Kidney (tissue), 13 donors: ENCODE measurements at regions not wholly inside any gene's neighbourhood (a gene's known extent, or its start where the extent isn't known, plus 50 kb on each side); places are given as distances from the start of the nearest gene placed in this dataset.
"Not testable (repeated sequence)": the region's sequence is repeated elsewhere in the genome, so short reads cannot be mapped to it uniquely, and the experiment has no call there.

Experiments used
- DNase-seq, 5 donors: peaks; one replicate each; pipeline ENCODE4 v3.0.0-alpha.2; 2013 to 2020
- FAIRE-seq: peaks from 2 replicates; lab custom pipeline; 2012; peaks lifted over from hg19 to GRCh38; lab: Jason Lieb, UNC
- H3K27ac ChIP-seq, 2 donors: one replicate each; pipeline ENCODE4 v1.7.0; 2013; ENCODE audit warnings: low read depth in 2 of 2, low read length in 2 of 2, inconsistent platforms in 1 of 2
- H3K27me3 ChIP-seq: one replicate; pipeline ENCODE4 v1.7.1; 2013; ENCODE audit warnings: low read length, inconsistent platforms; ENCODE audit not compliant: control insufficient read depth, insufficient read depth
- H3K36me3 ChIP-seq, 3 donors: one replicate each; pipeline versions ENCODE4 v1.7.0 to v1.7.1; 2013; ENCODE audit warnings: low read length in 3 of 3, control low read depth in 1 of 3, inconsistent platforms in 1 of 3; ENCODE audit not compliant: insufficient read depth in 3 of 3, control insufficient read depth in 2 of 3
- H3K4me1 ChIP-seq, 3 donors: one replicate each; pipeline versions ENCODE4 v1.7.0 to v1.7.1; 2013; ENCODE audit warnings: low read length in 3 of 3, inconsistent platforms in 1 of 3, low read depth in 1 of 3; ENCODE audit not compliant: control insufficient read depth in 2 of 3, insufficient read depth in 2 of 3
- H3K4me3 ChIP-seq, 3 donors: one replicate each; pipeline versions ENCODE4 v1.7.0 to v1.8.1; 2013; ENCODE audit warnings: low read length in 3 of 3, control low read depth in 1 of 3, inconsistent platforms in 1 of 3
- H3K9ac ChIP-seq, 3 donors: one replicate each; pipeline versions ENCODE4 v1.7.0 to v1.7.1; 2013; ENCODE audit warnings: low read length in 3 of 3, control low read depth in 1 of 3, inconsistent platforms in 1 of 3
- H3K9me3 ChIP-seq, 3 donors: one replicate each; pipeline versions ENCODE4 v1.7.0 to v1.7.1; 2013; ENCODE audit warnings: low read length in 3 of 3, control low read depth in 1 of 3, inconsistent platforms in 1 of 3; ENCODE audit not compliant: control insufficient read depth in 2 of 3, insufficient read depth in 1 of 3
- intact Hi-C: fragments of 100-400 bp; cut with DNase I; formaldehyde crosslinking; loops from one replicate; pipeline ENCODE4 v1.11.1; 2022
- TF ChIP-seq, protein P1 (sequence below): IDR thresholded peaks from 3 replicates; pipeline ENCODE4 v1.5.1; 2012; ENCODE audit warnings: mild to moderate bottlenecking, moderate library complexity, borderline replicate concordance; ENCODE audit not compliant: insufficient read depth; ENCODE audit errors: extremely low read depth
- donor health status: control.
- donor health status: control.
- donor health status: control.
- donor health status: control.
- donor health status: control.
- donor health status: DM: yes; HTN: yes; CAD: no.
- donor health status: Normal renal cell carcinoma (clear cell type).

DNA sequence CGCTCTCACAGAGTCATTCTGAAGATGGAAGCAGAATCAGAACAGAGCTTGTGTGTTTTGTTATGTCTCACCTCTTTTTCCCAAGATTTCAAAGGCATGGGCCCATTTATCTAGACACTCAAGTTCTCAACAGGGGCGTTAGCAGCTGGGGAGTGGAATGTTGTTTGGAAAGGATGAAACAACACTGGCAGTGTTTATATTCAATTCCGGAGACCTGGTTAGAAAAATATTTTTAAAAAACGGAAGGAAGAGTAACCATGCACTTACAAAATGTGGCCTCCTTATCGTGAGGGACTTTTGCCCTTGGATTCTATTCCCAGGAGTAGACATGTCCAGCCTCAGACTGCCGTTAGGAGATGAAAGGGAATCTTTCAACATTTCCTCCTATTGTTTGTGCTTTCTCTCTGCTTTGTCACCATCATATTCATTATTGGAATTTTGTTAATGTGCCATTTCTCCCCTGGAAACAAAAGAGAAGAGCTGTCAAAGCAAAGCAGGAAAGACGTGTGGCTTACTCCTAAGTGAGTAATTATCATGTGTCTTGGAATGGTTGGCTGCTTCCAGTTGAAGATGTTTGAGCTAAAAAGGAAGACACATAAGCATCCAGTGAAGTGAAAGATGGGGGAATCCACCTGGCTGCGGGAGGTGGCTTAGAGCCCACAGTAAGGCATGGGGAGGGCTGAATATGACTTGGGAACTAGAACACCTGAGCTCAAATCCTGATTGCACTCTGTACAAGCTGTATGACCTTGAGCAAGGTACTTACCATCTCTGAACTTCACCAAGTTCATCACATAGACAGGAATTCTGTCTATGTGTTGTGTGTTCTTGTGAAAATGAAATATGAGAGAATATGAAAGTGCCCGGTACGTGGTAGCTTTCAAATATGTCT lies 71.7 kb upstream of the JUN start:
- DNase-seq (peak in 1 of 5 donors; percentile 50), FAIRE-seq (no peak)
- H3K27ac ChIP-seq = no peak overlapping the region
- H3K4me3 ChIP-seq = no peak overlapping the region
- H3K9me3 ChIP-seq = no peaks in the 10 kb centered on the region
- no peak overlapping the region for H3K9ac ChIP-seq
- peaks cover 0 to 5% (median 3%) of the 10 kb centered on the region in 3 donors for H3K4me1 ChIP-seq
- H3K36me3 ChIP-seq = no peaks in the 10 kb centered on the region
- H3K27me3 ChIP-seq = no peaks in the 10 kb centered on the region
- intact Hi-C loops = no loop called here
- TF ChIP-seq, protein P1, sequence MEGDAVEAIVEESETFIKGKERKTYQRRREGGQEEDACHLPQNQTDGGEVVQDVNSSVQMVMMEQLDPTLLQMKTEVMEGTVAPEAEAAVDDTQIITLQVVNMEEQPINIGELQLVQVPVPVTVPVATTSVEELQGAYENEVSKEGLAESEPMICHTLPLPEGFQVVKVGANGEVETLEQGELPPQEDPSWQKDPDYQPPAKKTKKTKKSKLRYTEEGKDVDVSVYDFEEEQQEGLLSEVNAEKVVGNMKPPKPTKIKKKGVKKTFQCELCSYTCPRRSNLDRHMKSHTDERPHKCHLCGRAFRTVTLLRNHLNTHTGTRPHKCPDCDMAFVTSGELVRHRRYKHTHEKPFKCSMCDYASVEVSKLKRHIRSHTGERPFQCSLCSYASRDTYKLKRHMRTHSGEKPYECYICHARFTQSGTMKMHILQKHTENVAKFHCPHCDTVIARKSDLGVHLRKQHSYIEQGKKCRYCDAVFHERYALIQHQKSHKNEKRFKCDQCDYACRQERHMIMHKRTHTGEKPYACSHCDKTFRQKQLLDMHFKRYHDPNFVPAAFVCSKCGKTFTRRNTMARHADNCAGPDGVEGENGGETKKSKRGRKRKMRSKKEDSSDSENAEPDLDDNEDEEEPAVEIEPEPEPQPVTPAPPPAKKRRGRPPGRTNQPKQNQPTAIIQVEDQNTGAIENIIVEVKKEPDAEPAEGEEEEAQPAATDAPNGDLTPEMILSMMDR = no peak

DNA sequence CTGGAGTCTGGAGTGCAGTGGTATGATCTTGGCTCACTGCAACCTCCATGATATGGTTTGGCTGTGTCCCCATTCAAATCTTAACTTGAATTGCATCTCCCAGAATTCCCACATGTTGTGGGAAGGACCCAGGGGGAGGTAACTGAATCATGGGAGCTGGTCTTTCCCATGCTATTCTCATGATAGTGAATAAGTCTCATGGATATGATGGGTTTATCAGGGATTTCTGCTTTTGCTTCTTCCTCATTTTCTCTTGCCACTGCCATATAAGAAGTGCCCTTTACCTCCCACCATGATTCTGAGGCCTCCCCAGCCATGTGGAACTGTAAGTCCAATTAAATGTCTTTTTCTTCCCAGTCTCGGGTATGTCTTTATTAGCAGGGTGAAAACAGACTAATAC lies 72.4 kb upstream of the JUN start:
- FAIRE-seq, DNase-seq, H3K9me3 ChIP-seq, H3K4me3 ChIP-seq, intact Hi-C loops, H3K9ac ChIP-seq, H3K27ac ChIP-seq, H3K27me3 ChIP-seq, H3K4me1 ChIP-seq, H3K36me3 ChIP-seq: not testable (repeated sequence)

DNA sequence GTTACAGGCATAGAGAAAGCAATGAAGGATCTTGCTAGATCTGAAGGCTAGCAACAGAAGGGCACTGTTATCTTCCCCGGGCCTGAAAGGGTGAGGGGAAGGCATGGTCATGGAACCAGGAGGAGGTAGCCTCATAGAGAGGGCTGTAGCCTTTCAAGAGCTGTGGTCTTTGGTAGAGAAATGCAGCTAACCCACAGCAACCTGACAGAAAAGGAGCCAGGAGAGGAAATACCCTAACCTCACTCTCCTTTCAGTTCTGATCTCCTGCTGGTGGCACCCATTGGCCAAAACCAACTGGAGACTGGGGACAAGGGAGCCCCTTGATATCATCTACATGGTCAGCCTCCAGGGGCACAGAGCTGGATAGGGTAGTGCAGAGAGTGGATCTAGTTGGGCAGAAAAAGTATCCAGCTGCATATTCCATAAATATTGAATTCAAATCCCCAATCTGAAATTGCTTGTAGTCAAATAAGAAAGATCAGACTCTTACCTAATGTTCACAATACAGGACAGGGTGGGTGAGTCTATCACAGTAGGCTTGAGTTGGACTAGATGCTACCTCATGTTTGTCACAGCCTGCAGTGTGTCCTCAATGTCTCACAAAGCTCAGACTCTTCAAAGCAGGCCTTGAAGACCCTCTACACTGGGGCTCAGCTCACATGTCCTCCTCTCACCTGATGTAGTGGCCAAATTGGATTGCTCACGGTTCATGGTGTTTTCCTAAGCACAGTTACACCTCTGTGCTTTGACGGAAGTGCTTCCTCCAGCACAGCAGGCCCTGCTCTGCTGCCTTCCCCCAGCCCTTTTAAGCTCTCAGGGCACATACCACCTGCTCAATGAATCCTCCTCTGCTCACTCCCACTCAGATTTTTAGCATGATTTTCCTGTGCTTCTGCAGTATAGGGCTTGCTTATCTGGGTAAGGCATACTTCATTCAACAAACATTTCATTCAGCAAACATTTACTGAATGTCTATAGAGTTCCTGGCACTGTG lies 74.1 kb upstream of the JUN start:
- Histone ChIP-seq H3K36me3 (no peaks in the 10 kb centered on the region), H3K27me3 (no peaks in the 10 kb centered on the region), H3K4me1 (peaks cover 0 to 5% (median 3%) of the 10 kb centered on the region in 3 donors), H3K27ac (no peak overlapping the region), H3K4me3 (no peak overlapping the region), H3K9me3 (no peaks in the 10 kb centered on the region), H3K9ac (no peak overlapping the region)
- TF ChIP-seq, protein P1 = no peak
- DNase-seq = peak in 4 of 5 donors; percentile 52 to 76 (median 64)
- FAIRE-seq = no peak
- intact Hi-C loops = no loop called here
